Activated naive CD8-positive, alpha-beta T cell treated with anti-CD3 and anti-CD28 coated beads for 36 hours (primary cell): ENCODE measurements at regions not wholly inside any gene's neighbourhood (a gene's known extent, or its start where the extent isn't known, plus 50 kb on each side); places are given as distances from the start of the nearest gene placed in this dataset.
"Not testable (repeated sequence)": the region's sequence is repeated elsewhere in the genome, so short reads cannot be mapped to it uniquely, and the experiment has no call there.

ENCODE experiments used
- DNase-seq: peaks from one replicate; pipeline ENCODE4 v3.0.0; 2021
- H3K27ac Mint-ChIP-seq: one replicate; pipeline ENCODE4 v1.8.0; 2022; ENCODE audit warnings: mild to moderate bottlenecking, moderate library complexity, mixed read lengths
- H3K27me3 Mint-ChIP-seq: one replicate; pipeline ENCODE4 v1.8.0; 2022; ENCODE audit warnings: mild to moderate bottlenecking, mixed read lengths
- H3K36me3 Mint-ChIP-seq: one replicate; pipeline ENCODE4 v1.8.0; 2021; ENCODE audit warnings: mild to moderate bottlenecking, mixed read lengths
- H3K4me1 Mint-ChIP-seq: one replicate; pipeline ENCODE4 v1.8.0; 2021; ENCODE audit warnings: mixed read lengths
- H3K4me3 Mint-ChIP-seq: one replicate; pipeline ENCODE4 v1.8.0; 2022; ENCODE audit warnings: mild to moderate bottlenecking, moderate library complexity, mixed read lengths
- H3K9me3 Mint-ChIP-seq: one replicate; pipeline ENCODE4 v1.8.0; 2022; ENCODE audit warnings: mixed read lengths

- no peaks in the 10 kb centered on the region for H3K9me3 Mint-ChIP-seq
- H3K4me1 Mint-ChIP-seq: no peaks in the 10 kb centered on the region
- no peaks in the 10 kb centered on the region for H3K27me3 Mint-ChIP-seq
- H3K36me3 Mint-ChIP-seq: no peaks in the 10 kb centered on the region
- H3K4me3 Mint-ChIP-seq: no peak overlapping the region
- no peak overlapping the region for H3K27ac Mint-ChIP-seq
- no peak for DNase-seq
Measured at GRCh38 chr14:41457393-41457792, 149.3 kb upstream of the LRFN5 start.

DNA sequence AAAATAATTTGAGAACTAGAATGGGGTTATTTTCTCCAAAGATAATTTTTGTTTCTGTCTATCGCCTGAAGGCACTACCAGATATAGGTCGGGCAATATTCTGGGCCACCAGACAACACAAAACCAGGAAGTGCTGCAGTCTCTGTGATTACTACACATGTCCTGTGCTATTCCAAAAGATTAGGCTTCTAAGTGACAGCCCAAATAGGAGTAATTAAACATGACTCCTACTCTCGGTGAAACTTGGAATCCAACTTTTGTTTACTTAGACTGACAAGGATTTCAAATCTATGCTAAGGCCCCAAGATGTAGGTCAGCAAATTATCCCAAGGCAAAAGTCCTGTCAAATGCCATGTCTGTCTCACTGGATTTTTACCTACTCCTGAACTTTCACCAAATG is 157.6 kb upstream of the LRFN5 start:
- DNase-seq: no peak
- Mint-ChIP-seq H3K4me3 (no peak overlapping the region), H3K36me3 (no peaks in the 10 kb centered on the region), H3K27me3 (peaks cover 3% of the 10 kb centered on the region), H3K27ac (no peak overlapping the region), H3K9me3 (no peaks in the 10 kb centered on the region), H3K4me1 (no peaks in the 10 kb centered on the region)

- DNase-seq: no peak
- Mint-ChIP-seq H3K4me3 (no peak overlapping the region), H3K9me3 (no peaks in the 10 kb centered on the region), H3K27ac (no peak overlapping the region), H3K36me3 (no peaks in the 10 kb centered on the region), H3K4me1 (no peaks in the 10 kb centered on the region), H3K27me3 (no peaks in the 10 kb centered on the region)
Measured at GRCh38 chr14:41446008-41446407, 160.7 kb upstream of the LRFN5 start.

DNA sequence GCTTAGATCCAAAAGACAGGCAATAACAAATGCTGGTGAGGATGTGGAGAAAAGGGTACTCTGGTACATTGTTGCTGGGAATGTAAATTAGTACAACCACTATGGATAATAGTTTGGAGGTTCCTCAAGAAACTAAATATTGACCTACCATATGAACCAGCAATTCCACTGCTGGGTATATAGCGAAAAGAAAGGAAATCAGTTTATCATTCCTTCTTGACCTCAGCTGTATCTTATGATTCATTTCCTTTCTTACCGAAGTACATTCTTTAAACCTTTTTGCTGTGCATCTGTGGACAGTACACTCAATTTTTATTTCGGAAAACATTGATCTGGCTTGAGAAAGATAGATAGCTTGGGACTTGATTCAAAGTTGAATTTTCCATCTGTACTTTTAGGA is 183.2 kb upstream of the LRFN5 start:
- Mint-ChIP-seq H3K27me3 (no peaks in the 10 kb centered on the region), H3K9me3 (peaks cover 3% of the 10 kb centered on the region), H3K4me3 (no peak overlapping the region), H3K27ac (no peak overlapping the region), H3K36me3 (no peaks in the 10 kb centered on the region), H3K4me1 (no peaks in the 10 kb centered on the region)
- no peak for DNase-seq

- H3K36me3 Mint-ChIP-seq, H3K9me3 Mint-ChIP-seq, H3K27ac Mint-ChIP-seq, H3K4me3 Mint-ChIP-seq, H3K4me1 Mint-ChIP-seq, H3K27me3 Mint-ChIP-seq, DNase-seq: not testable (repeated sequence)
Measured at GRCh38 chr14:41421308-41421707, 185.4 kb upstream of the LRFN5 start.

DNA sequence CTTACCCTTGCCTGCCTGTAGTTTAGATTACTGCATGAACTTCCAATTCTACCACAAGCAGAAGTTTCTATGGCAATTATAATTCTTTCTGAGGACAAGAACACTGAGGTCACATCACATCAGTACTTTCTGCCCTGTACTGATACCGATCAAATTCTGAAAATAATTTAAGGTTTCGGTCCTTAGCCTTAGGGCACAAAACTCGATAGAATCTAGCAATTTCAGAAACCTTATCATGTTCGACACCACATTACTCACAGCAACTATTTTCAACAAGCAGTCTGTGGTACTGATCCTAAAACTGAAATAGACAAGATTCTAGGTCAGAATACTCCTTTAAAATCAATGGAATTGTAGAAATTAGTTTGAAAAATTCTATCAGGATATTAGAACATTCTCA is 187.0 kb upstream of the LRFN5 start:
- Mint-ChIP-seq H3K27me3 (no peaks in the 10 kb centered on the region), H3K36me3 (no peaks in the 10 kb centered on the region), H3K4me1 (no peaks in the 10 kb centered on the region), H3K9me3 (peaks cover 3% of the 10 kb centered on the region), H3K27ac (no peak overlapping the region), H3K4me3 (no peak overlapping the region)
- no peak for DNase-seq

DNA sequence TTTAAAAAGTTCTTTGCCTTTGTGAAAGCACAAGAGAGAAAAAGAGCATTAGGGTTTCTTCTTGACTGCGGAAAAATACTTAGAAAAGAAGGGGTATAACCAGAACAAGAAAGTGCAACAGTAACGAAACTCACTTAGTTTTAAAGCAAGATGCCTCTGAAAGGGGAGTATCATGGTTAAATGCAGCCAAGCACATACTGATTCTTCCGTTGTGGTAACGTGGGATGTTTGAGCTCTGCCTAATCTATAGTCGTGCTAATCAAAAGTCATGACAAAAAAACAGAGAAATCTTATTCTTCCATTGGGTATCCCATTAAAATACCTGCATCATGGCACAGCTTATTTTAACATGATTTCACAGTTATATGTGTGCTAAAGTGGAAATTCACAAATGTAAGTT is 187.8 kb upstream of the LRFN5 start:
- no peaks in the 10 kb centered on the region for H3K4me1 Mint-ChIP-seq
- no peak overlapping the region for H3K4me3 Mint-ChIP-seq
- no peaks in the 10 kb centered on the region for H3K36me3 Mint-ChIP-seq
- peaks cover 3% of the 10 kb centered on the region for H3K9me3 Mint-ChIP-seq
- DNase-seq: no peak
- no peak overlapping the region for H3K27ac Mint-ChIP-seq
- H3K27me3 Mint-ChIP-seq: no peaks in the 10 kb centered on the region

DNA sequence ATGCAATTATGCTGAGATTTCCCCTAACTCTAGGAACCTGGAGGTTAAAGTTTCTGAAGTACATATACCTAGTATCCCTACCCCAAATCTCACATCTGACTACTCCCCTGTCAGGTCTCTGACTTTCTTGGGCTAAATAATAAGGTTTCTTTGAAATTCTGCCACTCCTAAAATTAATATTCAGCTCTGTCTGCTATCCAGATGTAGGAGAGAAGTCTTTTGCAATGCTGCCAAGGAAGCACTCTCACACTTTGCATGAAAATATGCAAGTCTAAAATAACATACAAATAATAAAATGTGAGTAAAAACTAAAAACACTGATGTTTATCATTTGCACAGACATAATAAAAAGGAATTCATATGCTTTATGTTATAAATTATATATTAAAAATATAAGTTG is 196.9 kb upstream of the LRFN5 start:
- Mint-ChIP-seq H3K27me3 (no peaks in the 10 kb centered on the region), H3K9me3 (no peaks in the 10 kb centered on the region), H3K27ac (no peak overlapping the region), H3K4me1 (no peaks in the 10 kb centered on the region), H3K36me3 (no peaks in the 10 kb centered on the region), H3K4me3 (no peak overlapping the region)
- no peak for DNase-seq

DNA sequence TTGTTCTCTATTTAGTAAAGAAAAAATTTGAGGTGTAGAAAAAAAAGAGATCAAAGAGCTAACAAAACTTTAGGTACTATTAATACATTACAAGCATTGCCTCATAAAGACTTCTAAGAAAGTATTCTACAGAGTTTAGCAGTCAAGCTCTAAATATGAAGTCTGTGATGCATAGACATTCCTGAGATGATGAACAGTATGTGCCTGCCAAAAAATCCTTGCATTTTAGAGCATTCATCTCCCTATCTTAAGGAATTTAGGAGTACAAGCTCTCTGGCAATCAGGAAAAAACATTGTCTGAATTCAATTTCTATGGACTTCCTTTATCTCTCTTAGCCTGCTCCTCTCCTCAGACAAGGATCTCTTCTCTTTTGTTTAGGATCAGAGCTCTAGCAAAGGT is 202.6 kb upstream of the LRFN5 start:
- Mint-ChIP-seq H3K9me3 (no peaks in the 10 kb centered on the region), H3K27ac (no peak overlapping the region)
- DNase-seq: no peak

DNA sequence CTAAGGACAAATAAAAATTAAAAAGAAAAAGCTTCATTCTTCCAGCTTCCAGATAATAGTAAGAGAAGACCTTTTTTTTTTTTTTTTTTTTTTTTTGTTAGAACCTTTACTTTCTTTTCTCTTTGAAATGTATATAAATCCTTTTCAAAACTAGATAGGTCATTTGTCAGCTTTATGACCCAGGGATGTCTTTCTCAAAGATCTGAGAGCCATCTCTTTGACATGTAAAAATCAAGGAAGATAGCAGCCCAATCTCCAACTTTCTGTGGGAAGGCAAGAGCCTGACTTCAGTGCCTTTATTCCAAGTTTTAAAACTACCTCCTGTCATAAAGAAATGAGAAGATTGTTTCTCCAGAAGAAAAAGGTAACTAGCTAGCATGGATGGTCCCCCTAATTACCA is 203.3 kb upstream of the LRFN5 start:
- no peak for DNase-seq
- Mint-ChIP-seq H3K36me3 (no peaks in the 10 kb centered on the region), H3K27me3 (no peaks in the 10 kb centered on the region), H3K9me3 (no peaks in the 10 kb centered on the region), H3K27ac (no peak overlapping the region), H3K4me1 (no peaks in the 10 kb centered on the region), H3K4me3 (no peak overlapping the region)

More for the DNA sequence above, 202.6 kb upstream of the LRFN5 start:
- H3K27me3 Mint-ChIP-seq: no peaks in the 10 kb centered on the region
- no peaks in the 10 kb centered on the region for H3K36me3 Mint-ChIP-seq
- H3K4me3 Mint-ChIP-seq: no peak overlapping the region
- H3K4me1 Mint-ChIP-seq: no peaks in the 10 kb centered on the region

GRCh38 chr14:41397926-41398325 is 208.8 kb upstream of the LRFN5 start:
- Mint-ChIP-seq H3K27me3 (no peaks in the 10 kb centered on the region), H3K36me3 (no peaks in the 10 kb centered on the region), H3K4me3 (no peak overlapping the region), H3K27ac (no peak overlapping the region), H3K4me1 (no peaks in the 10 kb centered on the region), H3K9me3 (peaks cover 1% of the 10 kb centered on the region)
- no peak for DNase-seq

- H3K27me3 Mint-ChIP-seq: no peaks in the 10 kb centered on the region
- peaks cover 1% of the 10 kb centered on the region for H3K9me3 Mint-ChIP-seq
- H3K36me3 Mint-ChIP-seq: no peaks in the 10 kb centered on the region
- H3K4me3 Mint-ChIP-seq: no peak overlapping the region
- no peak overlapping the region for H3K27ac Mint-ChIP-seq
- DNase-seq: no peak
- H3K4me1 Mint-ChIP-seq: no peaks in the 10 kb centered on the region
Measured at GRCh38 chr14:41393512-41393911, 213.2 kb upstream of the LRFN5 start.

DNA sequence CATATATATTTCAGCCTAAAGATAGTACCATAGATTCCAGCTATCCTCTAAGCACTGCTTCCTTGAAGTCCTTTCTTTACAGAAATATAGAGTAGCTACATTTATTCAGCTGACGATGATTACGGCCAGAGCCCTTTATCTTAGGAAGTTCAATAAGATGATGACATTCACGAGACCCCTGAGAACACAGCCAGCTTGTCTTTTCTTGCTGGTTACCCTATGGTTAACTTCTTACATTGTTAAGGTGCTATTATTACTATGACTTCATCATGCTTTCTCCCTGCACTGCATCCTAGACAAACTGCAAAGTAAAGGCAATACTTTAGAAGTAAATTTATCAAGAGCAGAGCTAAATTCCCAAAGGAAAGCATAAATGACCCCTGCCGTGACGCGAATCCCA is 214.4 kb upstream of the LRFN5 start:
- H3K4me1 Mint-ChIP-seq: no peaks in the 10 kb centered on the region
- no peaks in the 10 kb centered on the region for H3K36me3 Mint-ChIP-seq
- H3K27me3 Mint-ChIP-seq: no peaks in the 10 kb centered on the region
- peaks cover 1% of the 10 kb centered on the region for H3K9me3 Mint-ChIP-seq
- H3K27ac Mint-ChIP-seq: no peak overlapping the region
- DNase-seq: no peak
- H3K4me3 Mint-ChIP-seq: no peak overlapping the region

- Mint-ChIP-seq H3K4me3 (no peak overlapping the region), H3K4me1 (no peaks in the 10 kb centered on the region), H3K9me3 (no peaks in the 10 kb centered on the region), H3K27me3 (no peaks in the 10 kb centered on the region), H3K27ac (no peak overlapping the region), H3K36me3 (no peaks in the 10 kb centered on the region)
- DNase-seq: no peak
Measured at GRCh38 chr14:41389355-41389754, 217.3 kb upstream of the LRFN5 start.

DNA sequence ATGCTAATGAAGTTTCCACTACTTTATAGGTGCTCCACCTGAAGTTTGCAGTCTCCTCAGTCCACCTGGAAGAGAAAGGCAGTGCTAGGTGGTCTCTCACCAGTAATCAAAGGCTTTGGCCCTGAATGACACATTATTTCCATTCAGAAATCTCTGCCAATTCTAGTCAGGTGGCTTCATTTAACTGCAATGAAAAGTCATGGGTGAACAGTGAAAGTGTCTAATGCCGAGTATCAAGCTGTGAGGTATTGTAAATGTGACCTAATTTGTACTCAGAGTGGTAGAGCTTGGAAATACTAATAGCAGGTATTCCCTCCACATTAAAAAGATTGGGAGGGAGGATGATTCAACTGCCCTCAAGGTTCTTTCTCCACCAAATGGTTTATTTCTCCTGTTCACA is 220.9 kb upstream of the LRFN5 start:
- H3K4me3 Mint-ChIP-seq: no peak overlapping the region
- H3K4me1 Mint-ChIP-seq: no peaks in the 10 kb centered on the region
- H3K27ac Mint-ChIP-seq: no peak overlapping the region
- no peaks in the 10 kb centered on the region for H3K27me3 Mint-ChIP-seq
- no peaks in the 10 kb centered on the region for H3K9me3 Mint-ChIP-seq
- H3K36me3 Mint-ChIP-seq: no peaks in the 10 kb centered on the region
- DNase-seq: no peak

DNA sequence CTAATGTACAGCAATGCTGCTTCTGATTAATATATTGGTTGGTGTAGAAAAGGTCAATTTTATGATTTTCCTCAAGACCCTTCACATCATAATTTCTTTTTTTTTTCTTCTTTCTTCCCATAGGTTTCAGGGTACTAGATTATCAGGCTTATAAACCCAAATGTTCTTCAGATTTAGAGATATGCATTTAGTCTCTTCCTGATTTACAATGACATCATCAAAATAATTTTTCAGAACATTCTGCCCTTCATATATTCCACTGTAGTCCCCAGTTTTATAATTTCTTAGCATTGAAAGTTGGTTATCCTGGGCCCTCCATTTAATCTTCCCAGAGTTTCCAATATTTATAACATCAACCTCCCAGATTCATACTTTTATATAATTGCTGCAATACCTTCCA is 226.7 kb upstream of the LRFN5 start:
- Mint-ChIP-seq H3K9me3 (no peaks in the 10 kb centered on the region), H3K27me3 (no peaks in the 10 kb centered on the region), H3K36me3 (no peaks in the 10 kb centered on the region), H3K4me3 (no peak overlapping the region), H3K4me1 (no peaks in the 10 kb centered on the region), H3K27ac (no peak overlapping the region)
- no peak for DNase-seq

DNA sequence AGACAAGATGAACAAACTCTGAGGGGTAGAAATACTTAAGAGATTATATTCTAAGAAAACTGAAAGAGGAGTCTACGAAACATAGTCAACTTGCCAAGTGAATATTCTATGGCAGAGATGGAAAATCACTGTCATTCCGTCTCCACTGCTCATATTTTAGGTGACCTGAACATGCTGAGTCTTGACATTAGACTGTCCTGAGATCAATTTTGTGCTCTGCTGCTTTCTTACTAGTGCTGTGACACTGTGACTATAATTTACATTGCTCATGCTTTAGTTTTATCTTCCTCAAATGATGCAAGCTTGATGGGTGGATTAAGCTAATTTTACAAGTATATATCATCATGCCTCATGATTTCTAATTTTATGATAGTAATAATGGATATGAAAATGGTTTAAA is 228.2 kb upstream of the LRFN5 start:
- Mint-ChIP-seq H3K4me3 (no peak overlapping the region), H3K4me1 (no peaks in the 10 kb centered on the region), H3K27ac (no peak overlapping the region), H3K36me3 (no peaks in the 10 kb centered on the region), H3K27me3 (no peaks in the 10 kb centered on the region), H3K9me3 (peaks cover 2% of the 10 kb centered on the region)
- DNase-seq: no peak
